ENCODE measurements at regions not wholly inside any gene's neighbourhood (a gene's known extent, or its start where the extent isn't known, plus 50 kb on each side); places are given as distances from the start of the nearest gene placed in this dataset.

GRCh38 chr13:54004026-54004699, 975.5 kb downstream of the OLFM4 start:
- TF ChIP-seq EZH2 (IDR thresholded peaks at IDR 0.05; ENCODE audit: borderline replicate concordance, low read depth, low read length, poor library complexity, severe bottlenecking) (no peak), CTCF (conservative IDR thresholded peaks at IDR 0.05; ENCODE audit: low read depth, low read length) (no peak)
- ChIA-PET CTCF (no interaction called here), POLR2A (ENCODE audit: low non-redundant PET) (no interaction called here)
- H3K27me3 ChIP-seq (replicated peaks; ENCODE audit: insufficient read depth, low read depth, low read length, poor library complexity): no peaks in the 10 kb centered on the region
- no peak overlapping the region for H3K4me3 ChIP-seq (ENCODE audit: low read depth, low read length, poor library complexity, severe bottlenecking)
- no peaks in the 10 kb centered on the region for H3K36me3 ChIP-seq (ENCODE audit: insufficient read depth, low read length, poor library complexity, severe bottlenecking)
- no peaks in the 10 kb centered on the region for H3K4me1 ChIP-seq (ENCODE audit: insufficient read depth, low read length, poor library complexity, severe bottlenecking)
- intact Hi-C loops (cut with micrococcal nuclease; ENCODE audit: unreplicated experiment): no loop called here
- no TSS peak for BruUV-seq (replicated peaks)
- no peak overlapping the region for H3K27ac ChIP-seq (ENCODE audit: low read depth, low read length, poor library complexity, severe bottlenecking)
- H3K9me3 ChIP-seq (ENCODE audit: low read depth, low read length, poor library complexity, severe bottlenecking): no peaks in the 10 kb centered on the region
- no peak for DNase-seq (ENCODE audit: low spot score)

GRCh38 chr13:54016542-54016941, 987.9 kb downstream of the OLFM4 start:
- intact Hi-C loops (cut with micrococcal nuclease; ENCODE audit: unreplicated experiment): no loop called here
- Histone ChIP-seq H3K4me1 (ENCODE audit: insufficient read depth, low read length, poor library complexity, severe bottlenecking) (no peaks in the 10 kb centered on the region), H3K27ac (ENCODE audit: low read depth, low read length, poor library complexity, severe bottlenecking) (no peak overlapping the region), H3K36me3 (ENCODE audit: insufficient read depth, low read length, poor library complexity, severe bottlenecking) (no peaks in the 10 kb centered on the region), H3K9me3 (ENCODE audit: low read depth, low read length, poor library complexity, severe bottlenecking) (no peaks in the 10 kb centered on the region), H3K4me3 (ENCODE audit: low read depth, low read length, poor library complexity, severe bottlenecking) (no peak overlapping the region), H3K27me3 (replicated peaks; ENCODE audit: insufficient read depth, low read depth, low read length, poor library complexity) (no peaks in the 10 kb centered on the region)
- TF ChIP-seq EZH2 (IDR thresholded peaks at IDR 0.05; ENCODE audit: borderline replicate concordance, low read depth, low read length, poor library complexity, severe bottlenecking) (no peak), CTCF (conservative IDR thresholded peaks at IDR 0.05; ENCODE audit: low read depth, low read length) (no peak)
- DNase-seq (ENCODE audit: low spot score): no peak
- ChIA-PET POLR2A (ENCODE audit: low non-redundant PET) (no interaction called here), CTCF (no interaction called here)
- BruUV-seq (replicated peaks): no TSS peak

GRCh38 chr13:54018485-54018884, 989.9 kb downstream of the OLFM4 start:
- ChIA-PET CTCF (no interaction called here), POLR2A (ENCODE audit: low non-redundant PET) (no interaction called here)
- Histone ChIP-seq H3K27ac (ENCODE audit: low read depth, low read length, poor library complexity, severe bottlenecking) (no peak overlapping the region), H3K36me3 (ENCODE audit: insufficient read depth, low read length, poor library complexity, severe bottlenecking) (no peaks in the 10 kb centered on the region), H3K9me3 (ENCODE audit: low read depth, low read length, poor library complexity, severe bottlenecking) (no peaks in the 10 kb centered on the region), H3K4me3 (ENCODE audit: low read depth, low read length, poor library complexity, severe bottlenecking) (no peak overlapping the region), H3K27me3 (replicated peaks; ENCODE audit: insufficient read depth, low read depth, low read length, poor library complexity) (no peaks in the 10 kb centered on the region), H3K4me1 (ENCODE audit: insufficient read depth, low read length, poor library complexity, severe bottlenecking) (no peaks in the 10 kb centered on the region)
- TF ChIP-seq EZH2 (IDR thresholded peaks at IDR 0.05; ENCODE audit: borderline replicate concordance, low read depth, low read length, poor library complexity, severe bottlenecking) (no peak), CTCF (conservative IDR thresholded peaks at IDR 0.05; ENCODE audit: low read depth, low read length) (no peak)
- no TSS peak for BruUV-seq (replicated peaks)
- intact Hi-C loops (cut with micrococcal nuclease; ENCODE audit: unreplicated experiment): no loop called here
- no peak for DNase-seq (ENCODE audit: low spot score)
